ENCODE measurements at regions not wholly inside any gene's neighbourhood (a gene's known extent, or its start where the extent isn't known, plus 50 kb on each side); places are given as distances from the start of the nearest gene placed in this dataset.

GRCh38 chr9:115313545-115313944 is 195.6 kb upstream of the TNC start:
- no peak for TF ChIP-seq CTCF (IDR thresholded peaks at IDR 0.05)
- Histone ChIP-seq H3K9me3 (no peaks in the 10 kb centered on the region), H3K4me1 (no peaks in the 10 kb centered on the region), H3K27me3 (no peaks in the 10 kb centered on the region), H3K27ac (no peak overlapping the region), H3K4me3 (no peak overlapping the region), H3K36me3 (no peaks in the 10 kb centered on the region)
- intact Hi-C loops (cut with DNase I) = no loop called here
- DNase-seq (no peak), ATAC-seq (no peak)

GRCh38 chr9:115326461-115326860 is 208.5 kb upstream of the TNC start:
- DNase-seq (no peak), ATAC-seq (no peak)
- intact Hi-C loops (cut with DNase I) = no loop called here
- Histone ChIP-seq H3K4me1 (no peaks in the 10 kb centered on the region), H3K9me3 (no peaks in the 10 kb centered on the region), H3K27me3 (no peaks in the 10 kb centered on the region), H3K36me3 (no peaks in the 10 kb centered on the region), H3K4me3 (no peak overlapping the region), H3K27ac (no peak overlapping the region)
- TF ChIP-seq CTCF (IDR thresholded peaks at IDR 0.05) = no peak

- Histone ChIP-seq H3K4me3 (no peak overlapping the region), H3K9me3 (no peaks in the 10 kb centered on the region), H3K27me3 (no peaks in the 10 kb centered on the region), H3K4me1 (no peaks in the 10 kb centered on the region), H3K27ac (no peak overlapping the region), H3K36me3 (no peaks in the 10 kb centered on the region)
- intact Hi-C loops (cut with DNase I) = no loop called here
- DNase-seq (no peak), ATAC-seq (no peak)
- TF ChIP-seq CTCF (IDR thresholded peaks at IDR 0.05) = no peak
Observed at GRCh38 chr9:115327436-115328122, 209.6 kb upstream of the TNC start.

- Histone ChIP-seq H3K4me3 (no peak overlapping the region), H3K27me3 (no peaks in the 10 kb centered on the region), H3K4me1 (no peaks in the 10 kb centered on the region), H3K9me3 (no peaks in the 10 kb centered on the region), H3K27ac (no peak overlapping the region), H3K36me3 (no peaks in the 10 kb centered on the region)
- DNase-seq = no peak
- TF ChIP-seq CTCF (IDR thresholded peaks at IDR 0.05) = no peak
- no peak for ATAC-seq
- intact Hi-C loops (cut with DNase I) = no loop called here
Observed at GRCh38 chr9:115328228-115328627, 210.3 kb upstream of the TNC start.

- Histone ChIP-seq H3K27ac (no peak overlapping the region), H3K4me3 (no peak overlapping the region), H3K9me3 (no peaks in the 10 kb centered on the region), H3K4me1 (no peaks in the 10 kb centered on the region), H3K27me3 (no peaks in the 10 kb centered on the region), H3K36me3 (no peaks in the 10 kb centered on the region)
- no peak for TF ChIP-seq CTCF (IDR thresholded peaks at IDR 0.05)
- ATAC-seq = no peak
- DNase-seq = no peak
- intact Hi-C loops (cut with DNase I) = no loop called here
Observed at GRCh38 chr9:115328677-115329076, 210.7 kb upstream of the TNC start.

All from upper lobe of right lung (tissue), 1 donor.